RWPE1 (cell line): ENCODE measurements at regions not wholly inside any gene's neighbourhood (a gene's known extent, or its start where the extent isn't known, plus 50 kb on each side); places are given as distances from the start of the nearest gene placed in this dataset.

ENCODE experiments used
- CTCF ChIA-PET: fragments of 350-600 bp; sonication (Branson Sonifier 250); formaldehyde crosslinking; extraction: SDS; loops from one replicate; lab custom pipeline; 2021; lab: Yijun Ruan, JAX
- POLR2A ChIA-PET: fragments of 400-600 bp; formaldehyde crosslinking; extraction: SDS; loops from one replicate; lab custom pipeline; 2020; ENCODE audit warnings: antibody characterized with exemption; ENCODE audit not compliant: low non-redundant PET; lab: Yijun Ruan, JAX
- DNase-seq: peaks from one replicate; pipeline ENCODE4 v3.0.0; 2012; ENCODE audit warnings: low spot score
- H3K27ac ChIP-seq: fragments of 450-650 bp; 2 replicates; pipeline ENCODE4 v1.5.1; 2017
- TF ChIP-seq, protein P1 (sequence below): fragments of 450-650 bp; conservative IDR thresholded peaks from 2 replicates; pipeline ENCODE4 v1.5.1; 2017; ENCODE audit warnings: low read depth, mild to moderate bottlenecking

DNA sequence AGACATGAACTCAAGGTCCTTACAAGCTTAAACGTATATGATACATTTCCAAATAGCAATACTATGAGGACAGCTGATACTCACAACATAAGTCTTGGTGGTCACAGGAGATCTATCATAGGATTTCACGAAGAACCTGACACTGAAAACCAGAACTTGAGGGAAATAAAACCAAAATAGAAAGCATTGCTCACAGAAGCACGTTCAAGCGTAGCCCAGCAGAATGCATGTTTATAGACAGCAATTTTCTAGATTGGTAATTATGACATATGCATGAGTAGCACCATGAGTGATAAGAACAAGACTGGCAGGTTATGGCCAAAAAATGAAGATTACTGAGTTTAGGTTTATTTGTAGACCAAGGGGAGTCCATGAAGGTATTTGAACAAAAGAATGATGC, 243.5 kb downstream of the ETS1 start:
- POLR2A ChIA-PET, result no interaction called here
- H3K27ac ChIP-seq, result no peak overlapping the region
- TF ChIP-seq, protein P1, sequence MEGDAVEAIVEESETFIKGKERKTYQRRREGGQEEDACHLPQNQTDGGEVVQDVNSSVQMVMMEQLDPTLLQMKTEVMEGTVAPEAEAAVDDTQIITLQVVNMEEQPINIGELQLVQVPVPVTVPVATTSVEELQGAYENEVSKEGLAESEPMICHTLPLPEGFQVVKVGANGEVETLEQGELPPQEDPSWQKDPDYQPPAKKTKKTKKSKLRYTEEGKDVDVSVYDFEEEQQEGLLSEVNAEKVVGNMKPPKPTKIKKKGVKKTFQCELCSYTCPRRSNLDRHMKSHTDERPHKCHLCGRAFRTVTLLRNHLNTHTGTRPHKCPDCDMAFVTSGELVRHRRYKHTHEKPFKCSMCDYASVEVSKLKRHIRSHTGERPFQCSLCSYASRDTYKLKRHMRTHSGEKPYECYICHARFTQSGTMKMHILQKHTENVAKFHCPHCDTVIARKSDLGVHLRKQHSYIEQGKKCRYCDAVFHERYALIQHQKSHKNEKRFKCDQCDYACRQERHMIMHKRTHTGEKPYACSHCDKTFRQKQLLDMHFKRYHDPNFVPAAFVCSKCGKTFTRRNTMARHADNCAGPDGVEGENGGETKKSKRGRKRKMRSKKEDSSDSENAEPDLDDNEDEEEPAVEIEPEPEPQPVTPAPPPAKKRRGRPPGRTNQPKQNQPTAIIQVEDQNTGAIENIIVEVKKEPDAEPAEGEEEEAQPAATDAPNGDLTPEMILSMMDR, result no peak
- CTCF ChIA-PET, result no interaction called here
- DNase-seq, result peak; percentile 8

DNA sequence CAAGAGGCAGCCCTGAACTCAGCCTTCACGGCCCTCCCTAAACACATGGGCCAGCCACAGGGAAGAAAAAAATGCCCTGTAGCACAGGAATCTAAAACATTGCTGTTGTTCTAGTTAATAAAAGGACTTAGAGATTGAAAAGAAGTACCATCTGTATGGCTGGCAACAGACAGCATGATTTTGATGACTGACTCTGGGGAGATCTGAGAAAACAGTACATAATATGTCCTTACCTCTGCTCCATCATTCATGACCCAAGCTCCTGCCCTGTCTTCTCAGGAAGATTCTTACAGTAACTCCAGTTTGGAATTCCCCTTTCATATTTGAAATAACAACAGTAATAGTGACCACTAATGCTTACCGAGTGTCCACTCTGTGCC, 244.2 kb downstream of the ETS1 start:
- POLR2A ChIA-PET, result no interaction called here
- H3K27ac ChIP-seq, result peak overlapping the region; percentile 46
- CTCF ChIA-PET, result no interaction called here
- TF ChIP-seq, protein P1, result no peak
- DNase-seq, result no peak

DNA sequence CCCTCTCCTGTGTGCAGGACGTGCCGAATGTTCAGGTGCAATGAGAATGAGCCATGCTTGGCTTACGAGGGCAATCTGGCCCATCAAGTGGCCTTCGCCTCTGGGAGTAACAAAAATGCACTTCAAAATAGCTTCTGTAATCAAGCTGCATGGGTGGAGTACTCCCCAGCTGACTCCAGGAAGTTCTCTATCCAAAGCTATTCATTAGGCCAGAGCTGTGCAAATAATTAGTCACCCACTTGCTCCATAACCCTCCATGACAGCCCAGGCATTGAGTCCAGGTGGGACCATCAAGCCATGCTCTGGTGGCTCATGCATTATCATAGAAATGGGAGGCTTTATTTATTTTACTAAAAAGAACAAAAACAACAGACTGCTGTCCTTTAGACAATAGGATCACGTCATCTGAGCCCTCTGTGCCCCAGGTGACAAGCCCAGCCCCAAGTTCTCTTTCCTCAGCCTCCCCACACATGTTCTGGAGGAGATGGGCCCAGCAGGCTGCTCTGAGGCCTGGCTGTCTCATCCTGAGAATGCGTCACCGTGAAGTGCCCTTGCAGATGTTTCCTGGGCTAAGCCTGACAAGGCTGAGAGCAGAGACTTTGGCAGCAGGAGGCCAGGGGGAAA, 244.7 kb downstream of the ETS1 start:
- ChIA-PET POLR2A (no interaction called here), CTCF (interaction anchor here (0.6 kb wide), 1 partner anchor 195 kb away, joined by 3 read pairs; no protein-coding TSS in a partner anchor)
- H3K27ac ChIP-seq, result peak overlapping the region; percentile 46
- DNase-seq, result peak; percentile 63
- TF ChIP-seq, protein P1, result no peak

DNA sequence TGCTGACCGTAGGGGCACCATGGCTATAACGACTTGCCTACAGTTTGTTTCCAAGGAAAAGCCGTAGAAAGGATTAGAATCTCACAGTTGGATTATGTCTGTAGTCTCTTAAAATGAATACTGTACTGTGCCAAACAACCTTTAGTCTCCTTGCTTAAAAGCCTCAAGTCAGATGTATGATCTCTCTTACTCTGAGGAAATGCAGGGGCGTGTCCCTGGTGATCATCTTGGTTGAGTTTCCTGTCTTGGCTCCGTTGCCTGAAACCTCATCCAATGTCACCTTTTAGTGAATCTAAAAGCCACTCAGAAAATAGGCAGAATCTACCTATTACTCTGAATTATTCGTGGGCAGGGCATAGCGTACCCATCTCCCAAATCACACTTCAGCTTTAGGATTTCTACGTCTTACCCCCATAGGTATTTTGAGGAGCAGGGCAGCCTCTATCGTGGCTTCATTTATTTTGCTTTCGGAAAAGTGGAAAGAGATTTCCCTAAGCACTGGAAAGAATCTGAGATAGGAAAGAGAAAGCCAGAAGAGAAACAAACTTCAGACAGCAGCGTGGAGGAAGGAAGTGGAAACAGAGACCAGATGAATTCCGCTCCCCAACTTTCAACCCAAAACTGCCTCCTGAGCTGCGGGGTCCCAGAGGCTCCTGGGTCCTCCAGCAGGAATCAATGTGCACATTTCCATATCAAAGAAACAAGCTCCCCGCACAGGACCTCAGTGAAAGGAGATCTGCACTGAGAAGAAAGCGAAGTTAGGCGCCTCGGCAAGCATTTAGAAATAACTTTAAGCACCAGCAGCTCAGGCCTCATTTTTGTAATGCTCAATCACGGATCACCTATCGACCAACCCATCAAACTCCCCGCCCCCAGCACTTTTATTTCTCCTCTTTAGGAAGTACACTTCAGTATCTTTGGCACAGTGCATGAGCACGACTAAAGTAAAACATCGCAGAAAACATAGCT, 245.8 kb downstream of the ETS1 start:
- CTCF ChIA-PET, result interaction anchor here (0.6 kb wide), 1 partner anchor 196 kb away, joined by 3 read pairs; no protein-coding TSS in a partner anchor
- TF ChIP-seq, protein P1, result no peak
- DNase-seq, result no peak
- no peak overlapping the region for H3K27ac ChIP-seq
- POLR2A ChIA-PET, result no interaction called here

DNA sequence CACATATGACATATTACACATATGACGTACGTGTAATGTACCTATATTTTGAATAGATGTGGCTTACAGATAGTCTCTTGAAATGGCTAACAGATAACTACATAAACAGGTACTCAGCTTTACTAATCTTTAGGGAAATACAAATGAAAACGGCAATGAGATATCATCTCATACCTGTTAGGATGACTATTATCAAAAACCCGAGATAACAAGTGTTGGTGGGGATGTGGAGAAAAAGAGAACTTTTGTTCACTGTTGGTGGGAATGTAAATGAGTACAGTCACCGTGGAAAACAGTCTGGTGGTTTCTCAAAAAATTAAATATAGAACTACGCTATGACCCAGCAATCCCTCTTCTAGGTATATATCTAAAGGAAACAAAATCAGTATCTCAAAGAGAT, 247.6 kb downstream of the ETS1 start:
- H3K27ac ChIP-seq, result no peak overlapping the region
- TF ChIP-seq, protein P1, result no peak
- ChIA-PET CTCF (no interaction called here), POLR2A (no interaction called here)
- no peak for DNase-seq

DNA sequence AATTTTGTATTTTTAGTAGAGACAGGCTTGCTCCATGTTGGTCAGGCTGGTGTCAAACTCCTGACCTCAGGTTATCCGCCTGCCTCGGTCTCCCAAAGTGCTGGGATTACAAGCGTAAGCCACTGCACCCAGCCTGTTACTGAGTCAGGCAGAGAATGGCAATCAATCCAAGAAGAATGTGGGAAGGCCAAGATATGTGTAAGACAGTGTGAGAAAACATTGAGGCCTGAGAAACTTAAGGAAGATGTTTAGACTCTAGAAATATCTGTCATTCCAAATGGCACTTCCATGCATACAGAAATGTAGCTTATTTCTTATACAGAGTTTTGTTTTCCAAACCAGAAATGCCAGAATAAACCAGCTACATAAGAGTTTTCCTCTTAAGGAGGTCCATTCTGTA, 248.5 kb downstream of the ETS1 start:
- no peak overlapping the region for H3K27ac ChIP-seq
- DNase-seq, result no peak
- POLR2A ChIA-PET, result no interaction called here
- CTCF ChIA-PET, result no interaction called here
- TF ChIP-seq, protein P1, result no peak
